GM21447 (cell line): ENCODE measurements at regions not wholly inside any gene's neighbourhood (a gene's known extent, or its start where the extent isn't known, plus 50 kb on each side); places are given as distances from the start of the nearest gene placed in this dataset.

Experiments used
- ATAC-seq: cut with Tn5 transposase; IDR thresholded peaks from one replicate; pipeline ENCODE4 v1.9.1; 2021; ENCODE audit not compliant: unreplicated experiment

- no peak for ATAC-seq
Measured at GRCh38 chr1:209229494-209230061, 353.9 kb upstream of the CAMK1G start.

- no peak for ATAC-seq
Measured at GRCh38 chr1:209230314-209230713, 353.2 kb upstream of the CAMK1G start.

- no peak for ATAC-seq
Measured at GRCh38 chr1:209231476-209232156, 351.9 kb upstream of the CAMK1G start.

- no peak for ATAC-seq
Measured at GRCh38 chr1:209232197-209232596, 351.3 kb upstream of the CAMK1G start.

GRCh38 chr1:209232759-209233158, 350.8 kb upstream of the CAMK1G start:
- ATAC-seq: no peak

- ATAC-seq: no peak
Measured at GRCh38 chr1:209235166-209235565, 348.3 kb upstream of the CAMK1G start.

GRCh38 chr1:209238356-209238755, 345.2 kb upstream of the CAMK1G start:
- no peak for ATAC-seq

- no peak for ATAC-seq
Measured at GRCh38 chr1:209240351-209240750, 343.2 kb upstream of the CAMK1G start.

- no peak for ATAC-seq
Measured at GRCh38 chr1:209241487-209241886, 342.0 kb upstream of the CAMK1G start.

- ATAC-seq: peak; percentile 77
Measured at GRCh38 chr1:209248649-209249279, 334.8 kb upstream of the CAMK1G start.

GRCh38 chr1:209249280-209249670, 334.2 kb upstream of the CAMK1G start:
- ATAC-seq: no peak

GRCh38 chr1:209249785-209250440, 333.6 kb upstream of the CAMK1G start:
- no peak for ATAC-seq

- no peak for ATAC-seq
Measured at GRCh38 chr1:209250861-209251636, 332.5 kb upstream of the CAMK1G start.

- ATAC-seq: no peak
Measured at GRCh38 chr1:209256766-209257350, 326.7 kb upstream of the CAMK1G start.

GRCh38 chr1:209257454-209257853, 326.1 kb upstream of the CAMK1G start:
- ATAC-seq: no peak

- ATAC-seq: no peak
Measured at GRCh38 chr1:209260136-209260535, 323.4 kb upstream of the CAMK1G start.

GRCh38 chr1:209262631-209263030, 320.9 kb upstream of the CAMK1G start:
- ATAC-seq: no peak

- ATAC-seq: no peak
Measured at GRCh38 chr1:209265301-209265700, 318.2 kb upstream of the CAMK1G start.

GRCh38 chr1:209266590-209267205, 316.8 kb upstream of the CAMK1G start:
- ATAC-seq: no peak

GRCh38 chr1:209267968-209268367, 315.5 kb upstream of the CAMK1G start:
- ATAC-seq: no peak
